ENCODE measurements at regions not wholly inside any gene's neighbourhood (a gene's known extent, or its start where the extent isn't known, plus 50 kb on each side); places are given as distances from the start of the nearest gene placed in this dataset.

- no peaks in the 10 kb centered on the region for H3K4me1 Mint-ChIP-seq (ENCODE audit: unreplicated experiment)
- TF ChIP-seq CTCF (IDR thresholded peaks at IDR 0.05; ENCODE audit: unreplicated experiment): no peak
- no peaks in the 10 kb centered on the region for H3K9me3 Mint-ChIP-seq (ENCODE audit: unreplicated experiment)
- no peak overlapping the region for H3K27ac Mint-ChIP-seq (ENCODE audit: unreplicated experiment)
- H3K36me3 Mint-ChIP-seq (ENCODE audit: low read depth, unreplicated experiment): no peaks in the 10 kb centered on the region
- DNase-seq (ENCODE audit: low spot score): no peak
- H3K4me3 Mint-ChIP-seq (ENCODE audit: unreplicated experiment): no peak overlapping the region
- no peaks in the 10 kb centered on the region for H3K27me3 Mint-ChIP-seq (ENCODE audit: unreplicated experiment)
Measured at GRCh38 chr3:101994386-101994785, 145.1 kb downstream of the NFKBIZ start.

GRCh38 chr3:101995371-101996046 is 146.2 kb downstream of the NFKBIZ start:
- H3K4me3 Mint-ChIP-seq (ENCODE audit: unreplicated experiment): no peak overlapping the region
- no peak overlapping the region for H3K27ac Mint-ChIP-seq (ENCODE audit: unreplicated experiment)
- H3K9me3 Mint-ChIP-seq (ENCODE audit: unreplicated experiment): no peaks in the 10 kb centered on the region
- no peaks in the 10 kb centered on the region for H3K36me3 Mint-ChIP-seq (ENCODE audit: low read depth, unreplicated experiment)
- DNase-seq (ENCODE audit: low spot score): no peak
- no peak for TF ChIP-seq CTCF (IDR thresholded peaks at IDR 0.05; ENCODE audit: unreplicated experiment)
- H3K4me1 Mint-ChIP-seq (ENCODE audit: unreplicated experiment): no peaks in the 10 kb centered on the region
- no peaks in the 10 kb centered on the region for H3K27me3 Mint-ChIP-seq (ENCODE audit: unreplicated experiment)

GRCh38 chr3:101996832-101997231 is 147.5 kb downstream of the NFKBIZ start:
- no peak for TF ChIP-seq CTCF (IDR thresholded peaks at IDR 0.05; ENCODE audit: unreplicated experiment)
- Mint-ChIP-seq H3K36me3 (ENCODE audit: low read depth, unreplicated experiment) (no peaks in the 10 kb centered on the region), H3K27ac (ENCODE audit: unreplicated experiment) (no peak overlapping the region)

GRCh38 chr3:101998256-101998926 is 149.1 kb downstream of the NFKBIZ start:
- H3K9me3 Mint-ChIP-seq (ENCODE audit: unreplicated experiment): no peaks in the 10 kb centered on the region
- no peak overlapping the region for H3K27ac Mint-ChIP-seq (ENCODE audit: unreplicated experiment)
- no peak for DNase-seq (ENCODE audit: low spot score)

More at GRCh38 chr3:101996832-101997231, 147.5 kb downstream of the NFKBIZ start:
- H3K9me3 Mint-ChIP-seq (ENCODE audit: unreplicated experiment): no peaks in the 10 kb centered on the region
- no peak overlapping the region for H3K4me3 Mint-ChIP-seq (ENCODE audit: unreplicated experiment)
- no peak for DNase-seq (ENCODE audit: low spot score)
- no peaks in the 10 kb centered on the region for H3K4me1 Mint-ChIP-seq (ENCODE audit: unreplicated experiment)
- no peaks in the 10 kb centered on the region for H3K27me3 Mint-ChIP-seq (ENCODE audit: unreplicated experiment)

More at GRCh38 chr3:101998256-101998926, 149.1 kb downstream of the NFKBIZ start:
- TF ChIP-seq CTCF (IDR thresholded peaks at IDR 0.05; ENCODE audit: unreplicated experiment): no peak
- Mint-ChIP-seq H3K27me3 (ENCODE audit: unreplicated experiment) (no peaks in the 10 kb centered on the region), H3K4me1 (ENCODE audit: unreplicated experiment) (no peaks in the 10 kb centered on the region), H3K36me3 (ENCODE audit: low read depth, unreplicated experiment) (no peaks in the 10 kb centered on the region), H3K4me3 (ENCODE audit: unreplicated experiment) (no peak overlapping the region)
